ENCODE measurements at regions not wholly inside any gene's neighbourhood (a gene's known extent, or its start where the extent isn't known, plus 50 kb on each side); places are given as distances from the start of the nearest gene placed in this dataset.

DNA sequence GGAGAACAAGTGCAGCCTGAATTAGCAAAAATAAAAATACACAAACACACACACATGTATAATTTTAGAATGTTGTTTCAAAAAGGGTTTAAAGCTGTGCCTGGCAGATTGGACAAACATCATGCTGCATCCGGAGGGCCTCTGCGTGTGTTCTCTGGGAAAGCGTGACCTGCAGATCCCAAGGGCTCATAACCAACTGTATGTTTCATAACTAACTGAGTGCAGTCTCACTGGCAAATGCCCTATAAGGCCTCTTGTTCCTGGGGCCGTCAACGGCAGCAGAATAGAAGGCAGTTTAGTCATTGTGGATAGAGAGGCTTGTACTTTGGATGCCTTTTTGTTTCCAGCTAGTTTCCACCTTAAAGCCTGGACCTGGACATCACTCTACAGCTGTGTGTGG, 243.8 kb upstream of the KIAA1217 start:
- ChIA-PET SMC1A (ENCODE audit: uncharacterized antibody, unreplicated experiment) (no interaction called here), POLR2A (no interaction called here)
- 73% methylated on average over 5 of the region's 5 CpGs for WGBS (ENCODE audit: insufficient coverage, insufficient replicate concordance, low lambda C conversion rate, missing lambda C conversion rate)

More for the DNA sequence above, 243.8 kb upstream of the KIAA1217 start:
- DNase-seq (ENCODE audit: low read depth, low spot score) (no peak), ATAC-seq (no peak), FAIRE-seq (no peak)
- intact Hi-C loops (cut with micrococcal nuclease; ENCODE audit: unreplicated experiment) (no loop called here), in situ Hi-C loops (cut with MboI) (no loop called here)
- no peak for TF ChIP-seq RCOR1 (conservative IDR thresholded peaks at IDR 0.05; ENCODE audit: low read depth, low read length)
- TF ChIP-seq RAD21 (IDR thresholded peaks at IDR 0.05; ENCODE audit: insufficient read depth, low read depth, low read length), result no peak
- no peak for TF ChIP-seq GABPA (IDR thresholded peaks at IDR 0.05; ENCODE audit: low read depth)
- TF ChIP-seq, protein P1, sequence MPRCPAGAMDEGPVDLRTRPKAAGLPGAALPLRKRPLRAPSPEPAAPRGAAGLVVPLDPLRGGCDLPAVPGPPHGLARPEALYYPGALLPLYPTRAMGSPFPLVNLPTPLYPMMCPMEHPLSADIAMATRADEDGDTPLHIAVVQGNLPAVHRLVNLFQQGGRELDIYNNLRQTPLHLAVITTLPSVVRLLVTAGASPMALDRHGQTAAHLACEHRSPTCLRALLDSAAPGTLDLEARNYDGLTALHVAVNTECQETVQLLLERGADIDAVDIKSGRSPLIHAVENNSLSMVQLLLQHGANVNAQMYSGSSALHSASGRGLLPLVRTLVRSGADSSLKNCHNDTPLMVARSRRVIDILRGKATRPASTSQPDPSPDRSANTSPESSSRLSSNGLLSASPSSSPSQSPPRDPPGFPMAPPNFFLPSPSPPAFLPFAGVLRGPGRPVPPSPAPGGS (IDR thresholded peaks at IDR 0.05; ENCODE audit: borderline replicate concordance, insufficient read depth, low read depth, low read length, poor library complexity, severe bottlenecking), result no peak
- no peak for TF ChIP-seq SIX5 (IDR thresholded peaks at IDR 0.05; ENCODE audit: low read depth, low read length, severe bottlenecking)
- no peak for TF ChIP-seq SMARCA5 (IDR thresholded peaks at IDR 0.05)
- no peak for TF ChIP-seq ZNF622 (IDR thresholded peaks at IDR 0.05)
- no peak for TF ChIP-seq MEF2B (IDR thresholded peaks at IDR 0.05; ENCODE audit: partially characterized antibody, poor library complexity, severe bottlenecking)
- TF ChIP-seq, protein P2, sequence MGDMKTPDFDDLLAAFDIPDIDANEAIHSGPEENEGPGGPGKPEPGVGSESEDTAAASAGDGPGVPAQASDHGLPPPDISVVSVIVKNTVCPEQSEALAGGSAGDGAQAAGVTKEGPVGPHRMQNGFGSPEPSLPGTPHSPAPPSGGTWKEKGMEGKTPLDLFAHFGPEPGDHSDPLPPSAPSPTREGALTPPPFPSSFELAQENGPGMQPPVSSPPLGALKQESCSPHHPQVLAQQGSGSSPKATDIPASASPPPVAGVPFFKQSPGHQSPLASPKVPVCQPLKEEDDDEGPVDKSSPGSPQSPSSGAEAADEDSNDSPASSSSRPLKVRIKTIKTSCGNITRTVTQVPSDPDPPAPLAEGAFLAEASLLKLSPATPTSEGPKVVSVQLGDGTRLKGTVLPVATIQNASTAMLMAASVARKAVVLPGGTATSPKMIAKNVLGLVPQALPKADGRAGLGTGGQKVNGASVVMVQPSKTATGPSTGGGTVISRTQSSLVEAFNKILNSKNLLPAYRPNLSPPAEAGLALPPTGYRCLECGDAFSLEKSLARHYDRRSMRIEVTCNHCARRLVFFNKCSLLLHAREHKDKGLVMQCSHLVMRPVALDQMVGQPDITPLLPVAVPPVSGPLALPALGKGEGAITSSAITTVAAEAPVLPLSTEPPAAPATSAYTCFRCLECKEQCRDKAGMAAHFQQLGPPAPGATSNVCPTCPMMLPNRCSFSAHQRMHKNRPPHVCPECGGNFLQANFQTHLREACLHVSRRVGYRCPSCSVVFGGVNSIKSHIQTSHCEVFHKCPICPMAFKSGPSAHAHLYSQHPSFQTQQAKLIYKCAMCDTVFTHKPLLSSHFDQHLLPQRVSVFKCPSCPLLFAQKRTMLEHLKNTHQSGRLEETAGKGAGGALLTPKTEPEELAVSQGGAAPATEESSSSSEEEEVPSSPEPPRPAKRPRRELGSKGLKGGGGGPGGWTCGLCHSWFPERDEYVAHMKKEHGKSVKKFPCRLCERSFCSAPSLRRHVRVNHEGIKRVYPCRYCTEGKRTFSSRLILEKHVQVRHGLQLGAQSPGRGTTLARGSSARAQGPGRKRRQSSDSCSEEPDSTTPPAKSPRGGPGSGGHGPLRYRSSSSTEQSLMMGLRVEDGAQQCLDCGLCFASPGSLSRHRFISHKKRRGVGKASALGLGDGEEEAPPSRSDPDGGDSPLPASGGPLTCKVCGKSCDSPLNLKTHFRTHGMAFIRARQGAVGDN (IDR thresholded peaks at IDR 0.05), result no peak
- no peak for TF ChIP-seq POU2F2 (IDR thresholded peaks at IDR 0.05; ENCODE audit: borderline replicate concordance, low read depth, low read length)
- no peak for TF ChIP-seq CHD4 (IDR thresholded peaks at IDR 0.05)
- no peak for TF ChIP-seq POLR2AphosphoS5 (IDR thresholded peaks at IDR 0.05; ENCODE audit: low read length)
- TF ChIP-seq CEBPB (IDR thresholded peaks at IDR 0.05; ENCODE audit: borderline replicate concordance in 1 of 2, low read depth in 2 of 2, low read length in 2 of 2), result no peak
- TF ChIP-seq ASH2L (IDR thresholded peaks at IDR 0.05; ENCODE audit: borderline replicate concordance, low read depth), result no peak
- no peak for TF ChIP-seq KDM1A (IDR thresholded peaks at IDR 0.05; ENCODE audit: borderline replicate concordance)
- no peak for TF ChIP-seq WRNIP1 (IDR thresholded peaks at IDR 0.05; ENCODE audit: borderline replicate concordance, low read depth, low read length)
- Histone ChIP-seq H3K4me1 (ENCODE audit: control insufficient read depth, insufficient read depth, low read length) (no peaks in the 10 kb centered on the region), H3K9me3 (replicated peaks; ENCODE audit: control insufficient read depth, insufficient read depth, low read length) (no peaks in the 10 kb centered on the region), H3K4me3 (no peak overlapping the region), H3K27me3 (replicated peaks in 1 of 2; ENCODE audit: control insufficient read depth in 2 of 2, insufficient read depth in 2 of 2, low read length in 1 of 2) (no peaks in the 10 kb centered on the region), H4K20me1 (ENCODE audit: control insufficient read depth, insufficient read depth) (no peaks in the 10 kb centered on the region), H3K36me3 (ENCODE audit: control insufficient read depth in 2 of 2, insufficient read depth in 2 of 2, low read length in 1 of 2) (no peaks in the 10 kb centered on the region), H3K4me2 (ENCODE audit: control insufficient read depth, insufficient read depth) (no peak overlapping the region), H2AFZ (ENCODE audit: control insufficient read depth, low read depth, low read length) (no peak overlapping the region), H3K9ac (ENCODE audit: control insufficient read depth, insufficient read depth, low read length) (no peak overlapping the region), H3K79me2 (ENCODE audit: control insufficient read depth, insufficient read depth, low read length) (no peaks in the 10 kb centered on the region), H3K27ac (ENCODE audit: control insufficient read depth, insufficient read depth) (no peak overlapping the region)
- ChIA-PET RAD21 (ENCODE audit: unreplicated experiment) (no interaction called here), CTCF (no interaction called here)
- no TSS peak for BruUV-seq (replicated peaks)

Measured in GM12878 (cell line).